ENCODE measurements at regions not wholly inside any gene's neighbourhood (a gene's known extent, or its start where the extent isn't known, plus 50 kb on each side); places are given as distances from the start of the nearest gene placed in this dataset.
"Not testable (repeated sequence)": the region's sequence is repeated elsewhere in the genome, so short reads cannot be mapped to it uniquely, and the experiment has no call there.

- DNase-seq, result not testable (repeated sequence)
Observed at GRCh38 chr1:219863816-219864215, 64.5 kb downstream of the SLC30A10 start.

DNA sequence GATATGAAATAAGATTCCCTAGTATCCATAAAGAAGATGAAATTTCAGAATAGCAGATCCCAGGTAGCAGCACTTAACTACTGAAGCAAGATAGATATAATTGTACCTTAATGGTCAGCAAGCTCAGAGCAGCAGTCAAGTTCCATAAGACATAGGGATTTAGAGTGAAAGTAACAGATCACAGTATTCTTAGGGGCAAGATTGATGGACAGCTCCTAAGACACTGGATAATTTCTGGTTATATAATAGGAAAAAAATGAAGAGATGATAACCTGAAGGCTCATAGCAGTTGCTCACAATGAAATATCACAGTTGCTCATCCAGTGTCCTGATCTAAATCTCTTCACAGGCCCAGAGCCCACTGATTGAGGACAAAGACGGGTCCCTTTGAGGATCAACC lies 66.0 kb downstream of the SLC30A10 start:
- DNase-seq, result no peak

GRCh38 chr1:219858980-219859379 lies 69.4 kb downstream of the SLC30A10 start:
- DNase-seq, result no peak

GRCh38 chr1:219847215-219847855 lies 81.0 kb downstream of the SLC30A10 start:
- no peak for DNase-seq

GRCh38 chr1:219839595-219839994 lies 88.8 kb downstream of the SLC30A10 start:
- not testable (repeated sequence) for DNase-seq

DNA sequence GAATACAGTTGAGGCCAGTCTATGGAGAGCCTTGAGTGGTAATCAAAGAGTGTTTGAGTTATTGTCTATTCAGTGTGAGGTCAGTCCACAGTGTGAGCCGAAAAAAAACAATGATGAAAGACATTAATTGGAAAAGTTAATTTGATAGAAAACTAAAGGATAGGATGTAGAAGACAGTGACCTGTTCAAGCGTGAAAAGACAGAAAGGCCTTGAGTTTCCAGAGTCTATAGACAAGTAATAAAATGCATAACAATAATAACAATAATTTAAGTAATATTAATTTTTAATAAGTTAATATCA lies 90.4 kb downstream of the SLC30A10 start:
- DNase-seq, result no peak

DNA sequence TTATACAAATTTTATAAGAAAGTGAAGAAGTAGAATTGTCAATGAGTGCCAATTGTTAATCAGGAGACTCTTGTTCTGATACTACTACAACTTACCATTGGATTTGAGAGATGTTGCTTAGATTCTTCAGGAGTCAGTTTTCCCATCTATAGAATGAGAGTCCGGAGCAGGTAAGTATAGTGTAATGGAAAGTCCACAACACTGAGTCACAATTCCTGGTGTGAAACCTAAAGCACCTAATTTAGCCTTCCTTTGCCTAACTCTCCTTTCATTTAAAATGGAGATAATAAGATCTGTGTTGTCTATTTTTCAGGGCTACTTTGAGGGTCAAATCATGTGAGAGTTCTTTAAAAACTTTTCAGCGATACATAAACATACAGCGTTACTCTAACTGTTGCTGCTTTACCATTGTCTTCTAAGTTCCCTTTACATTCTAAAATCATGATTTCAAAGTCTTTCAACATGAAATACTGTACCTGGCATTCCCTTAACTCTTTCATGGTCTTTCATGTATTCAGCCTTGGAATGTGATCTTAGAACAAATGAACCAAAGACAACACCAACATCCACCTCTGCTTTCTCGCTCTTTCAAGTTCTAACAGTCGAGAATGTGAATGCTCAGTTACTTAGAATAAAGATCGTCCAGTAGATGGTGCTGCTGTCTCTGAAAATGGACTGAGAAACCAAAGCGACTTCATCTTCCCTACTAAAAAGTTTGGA lies 90.9 kb downstream of the SLC30A10 start:
- DNase-seq, result no peak

GRCh38 chr1:219834314-219834917 lies 93.9 kb downstream of the SLC30A10 start:
- no peak for DNase-seq

GRCh38 chr1:219833214-219833815 lies 95.0 kb downstream of the SLC30A10 start:
- DNase-seq, result no peak

DNA sequence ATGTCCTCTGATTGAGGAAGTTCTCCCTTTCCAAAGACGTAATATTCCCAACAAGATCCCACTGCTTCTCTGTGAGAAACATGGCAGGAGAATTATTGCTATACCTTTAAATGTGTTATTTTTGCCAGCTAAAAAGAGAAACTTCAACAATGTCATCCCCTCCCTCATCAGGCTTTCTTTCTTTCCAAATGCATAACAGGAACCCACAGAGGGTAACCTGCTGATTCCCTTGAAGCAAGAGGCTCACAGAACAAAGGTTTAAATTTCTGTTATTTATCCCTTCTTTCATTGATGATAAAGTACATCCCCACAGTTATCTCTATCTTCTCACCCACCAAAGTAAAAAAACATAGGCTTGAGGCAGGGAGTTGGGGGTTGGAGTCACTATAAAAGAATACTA lies 102.1 kb downstream of the SLC30A10 start:
- DNase-seq, result no peak

- no peak for DNase-seq
Observed at GRCh38 chr1:219825355-219825754, 103.0 kb downstream of the SLC30A10 start.

DNA sequence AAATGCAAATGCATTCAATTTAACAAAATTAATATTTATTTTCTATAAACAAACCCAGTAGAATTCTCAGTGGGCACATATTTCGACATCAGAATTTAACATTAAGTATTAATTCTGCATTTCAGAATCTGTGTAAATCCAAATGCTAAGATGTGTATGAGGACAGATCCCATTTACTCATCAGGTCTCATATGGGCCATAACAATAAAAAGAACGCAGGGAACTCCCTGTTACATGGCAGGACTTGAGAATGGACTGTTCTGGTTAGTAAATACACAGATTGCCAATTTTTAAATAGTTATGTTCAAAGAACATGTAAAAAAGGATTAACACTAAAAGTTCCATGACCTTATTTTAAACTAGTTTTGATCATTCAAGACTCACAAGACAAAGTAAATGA lies 104.0 kb downstream of the SLC30A10 start:
- DNase-seq, result no peak

GRCh38 chr1:219820551-219820950 lies 107.8 kb downstream of the SLC30A10 start:
- no peak for DNase-seq

DNA sequence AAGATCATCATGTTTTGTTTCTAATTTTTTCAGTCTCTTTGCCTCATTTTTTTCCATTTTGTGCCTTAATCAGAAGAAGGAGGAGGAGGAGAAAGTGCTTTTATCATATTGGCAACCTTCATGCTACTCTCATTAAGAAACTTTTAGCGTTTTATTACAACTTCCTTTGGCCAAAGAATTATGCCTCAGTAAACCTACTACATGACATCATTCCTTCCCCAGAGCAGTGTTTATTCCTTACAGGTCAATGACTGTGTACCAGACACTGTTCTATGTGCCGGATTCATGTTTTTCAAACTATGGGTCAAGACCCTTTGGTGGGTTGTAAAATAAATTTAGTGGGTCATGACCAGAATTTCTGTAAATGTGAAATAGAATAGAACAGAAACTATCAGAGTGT lies 110.4 kb downstream of the SLC30A10 start:
- DNase-seq, result no peak

DNA sequence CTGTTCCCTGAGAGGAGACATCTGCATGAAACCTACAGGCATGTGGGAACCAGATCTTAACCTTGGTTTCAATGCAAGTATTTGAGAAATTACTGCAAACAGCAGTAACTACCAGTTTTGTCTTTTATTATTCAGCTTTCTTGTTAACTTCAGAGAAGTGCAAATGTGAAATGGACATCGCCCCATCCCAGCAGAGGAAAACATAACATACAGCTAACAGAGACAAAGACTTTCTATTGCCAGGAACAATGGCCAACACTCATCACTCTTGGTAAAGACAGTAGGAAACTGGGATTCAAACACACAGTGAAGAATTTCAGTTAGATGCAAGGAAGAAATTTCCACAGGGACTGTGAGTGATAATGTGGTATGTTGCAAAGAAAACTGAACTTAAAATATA lies 115.1 kb downstream of the SLC30A10 start:
- DNase-seq, result no peak

- DNase-seq, result no peak
Observed at GRCh38 chr1:219812491-219813203, 115.7 kb downstream of the SLC30A10 start.

DNA sequence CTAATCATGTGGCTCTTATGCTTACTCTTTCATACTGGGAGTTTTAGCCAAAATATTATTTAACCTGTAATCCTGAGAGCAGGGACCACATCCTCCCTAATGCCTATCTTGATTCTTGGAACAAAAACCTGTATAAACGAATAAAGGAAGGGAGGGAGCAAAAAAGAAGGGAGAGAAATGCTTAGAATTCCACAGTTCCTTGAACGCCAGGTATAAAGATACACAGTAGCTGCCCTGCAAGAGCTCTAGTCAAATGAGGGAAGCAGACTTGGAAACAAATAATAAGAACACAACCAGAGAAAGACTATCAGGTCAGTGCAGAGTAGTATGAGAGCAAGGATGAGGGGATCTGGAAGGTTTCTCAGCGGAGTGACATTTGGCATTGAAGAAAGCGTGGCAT lies 116.3 kb downstream of the SLC30A10 start:
- no peak for DNase-seq

- DNase-seq, result no peak
Observed at GRCh38 chr1:219810451-219810850, 117.9 kb downstream of the SLC30A10 start.

GRCh38 chr1:219808790-219809189 lies 119.6 kb downstream of the SLC30A10 start:
- DNase-seq, result no peak

GRCh38 chr1:219806642-219807041 lies 121.7 kb downstream of the SLC30A10 start:
- no peak for DNase-seq

GRCh38 chr1:219806020-219806419 lies 122.3 kb downstream of the SLC30A10 start:
- DNase-seq, result no peak

- no peak for DNase-seq
Observed at GRCh38 chr1:219805191-219805590, 123.2 kb downstream of the SLC30A10 start.

DNA sequence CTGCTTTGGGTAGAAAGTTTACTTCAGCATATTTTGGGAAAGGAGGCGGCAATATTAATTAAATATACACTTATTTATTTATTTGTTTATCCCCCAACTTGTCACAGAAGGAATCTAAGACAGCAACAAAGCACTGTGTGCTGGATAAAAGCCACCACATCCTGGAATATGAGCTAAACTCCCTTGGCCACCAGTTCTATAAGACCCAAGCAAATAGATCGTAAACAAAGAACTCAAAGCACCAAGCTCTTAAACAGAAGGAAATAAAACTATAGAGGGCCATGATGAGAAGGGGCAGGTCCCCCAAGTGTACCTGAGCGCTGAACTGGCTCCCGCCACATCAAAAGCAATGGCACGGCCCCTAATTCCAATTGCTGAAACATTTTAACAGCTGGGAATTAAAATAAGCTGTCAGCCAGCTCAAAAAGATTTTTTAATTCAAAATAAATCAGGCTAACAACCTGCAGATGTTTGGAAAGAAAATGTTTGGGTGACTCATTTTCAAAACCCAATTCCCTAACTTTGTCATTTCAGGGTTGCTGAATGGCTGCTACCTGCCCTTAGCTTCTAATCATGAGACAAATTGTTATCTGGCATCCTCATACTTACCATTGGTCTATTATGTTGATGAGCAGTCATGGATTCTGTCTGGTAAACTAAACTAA lies 127.1 kb downstream of the SLC30A10 start:
- no peak for DNase-seq

Data from GOT3 (cell line).